Adrenal gland (tissue), 5 donors: ENCODE measurements at regions not wholly inside any gene's neighbourhood (a gene's known extent, or its start where the extent isn't known, plus 50 kb on each side); places are given as distances from the start of the nearest gene placed in this dataset.

Source experiments
- CTCF ChIP-seq, 6 experiments: fragments of 450-650 bp in 4 of 6; fragments of 200-600 bp in 2 of 6; sonication (generic) in 1 of 6; IDR thresholded peaks; 1 replicate in 5 of 6; 2 replicates in 1 of 6; pipeline versions ENCODE4 v1.5.1 to v1.8.0; 2016 to 2021; ENCODE audit warnings: antibody characterized with exemption in 6 of 6, mild to moderate bottlenecking in 2 of 6, moderate library complexity in 1 of 6
- POLR2A ChIP-seq, 2 donors: fragments of 450-650 bp; IDR thresholded peaks; one replicate each; pipeline ENCODE4 v1.6.1; 2017; ENCODE audit warnings: antibody characterized with exemption in 2 of 2, mild to moderate bottlenecking in 2 of 2, moderate library complexity in 1 of 2
- donor health status: DM: no; HTN: no; CAD: no.

- TF ChIP-seq CTCF (IDR thresholded peaks at IDR 0.05) = no peak
- TF ChIP-seq POLR2A (IDR thresholded peaks at IDR 0.05) = no peak
Measured at GRCh38 chr13:69204620-69205019, 903.0 kb upstream of the ATXN8OS start.
